OCI-M2 (cell line): ENCODE measurements at regions not wholly inside any gene's neighbourhood (a gene's known extent, or its start where the extent isn't known, plus 50 kb on each side); places are given as distances from the start of the nearest gene placed in this dataset.
"Not testable (repeated sequence)": the region's sequence is repeated elsewhere in the genome, so short reads cannot be mapped to it uniquely, and the experiment has no call there.

Experiments used
- DNase-seq: peaks from one replicate; lab custom pipeline; 2025; ENCODE audit not compliant: unreplicated experiment; lab: John Stamatoyannopoulos, UW

DNA sequence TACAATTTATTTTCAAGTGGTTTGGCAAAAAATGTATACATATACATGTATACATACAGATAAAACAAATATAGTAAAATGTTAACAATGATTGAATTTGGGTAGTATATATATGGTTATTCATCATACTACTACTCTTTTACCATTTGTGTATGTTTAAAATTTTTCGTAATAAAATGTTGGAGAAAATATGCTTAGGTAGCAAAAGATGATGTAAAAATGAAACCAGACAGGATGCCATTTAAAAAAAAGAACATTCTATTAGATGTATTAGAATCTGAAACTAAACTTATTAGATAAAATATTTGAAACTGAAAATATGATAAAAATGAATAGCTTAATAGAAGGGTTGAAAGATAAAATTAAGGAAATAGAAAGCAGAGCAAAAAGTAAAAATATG is 144.9 kb upstream of the FER start:
- DNase-seq = no peak

DNA sequence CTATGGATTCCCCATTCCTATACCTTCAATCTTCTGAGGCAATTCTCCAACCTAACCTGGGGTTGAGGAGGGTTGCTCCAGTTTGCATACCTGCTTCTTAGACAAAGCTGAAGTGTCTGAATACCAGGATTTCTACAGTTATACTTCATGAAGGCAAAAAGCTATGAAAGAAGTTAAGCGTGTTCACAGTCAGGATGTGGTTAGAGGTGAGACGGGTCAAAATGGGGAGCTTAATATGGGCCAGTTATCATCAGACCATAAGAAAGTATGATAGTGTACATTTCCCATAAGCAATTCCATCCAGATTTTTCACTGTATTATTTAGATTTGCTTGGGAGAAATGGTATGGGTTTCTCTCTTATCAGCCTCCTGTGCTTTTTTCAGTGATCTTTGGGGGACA is 156.9 kb upstream of the FER start:
- DNase-seq = no peak

DNA sequence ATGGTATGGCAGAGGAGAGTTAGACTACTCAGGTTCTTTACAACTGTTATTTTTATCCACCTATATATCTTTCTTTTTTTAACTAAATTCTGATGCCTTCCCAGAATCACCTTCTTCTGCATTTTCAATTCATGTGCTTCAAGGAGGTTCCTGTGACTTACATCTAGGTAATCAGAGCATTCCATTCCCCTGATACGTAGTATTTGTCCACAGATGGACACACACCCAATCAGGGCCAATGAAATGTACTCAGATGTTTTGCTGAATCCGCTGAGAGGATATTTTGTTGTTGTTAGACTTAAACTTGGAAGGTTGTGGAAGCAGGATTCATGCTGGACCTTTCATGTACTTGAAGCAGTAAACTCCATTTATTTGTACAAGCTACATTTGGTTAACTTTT is 159.4 kb upstream of the FER start:
- DNase-seq = no peak

DNA sequence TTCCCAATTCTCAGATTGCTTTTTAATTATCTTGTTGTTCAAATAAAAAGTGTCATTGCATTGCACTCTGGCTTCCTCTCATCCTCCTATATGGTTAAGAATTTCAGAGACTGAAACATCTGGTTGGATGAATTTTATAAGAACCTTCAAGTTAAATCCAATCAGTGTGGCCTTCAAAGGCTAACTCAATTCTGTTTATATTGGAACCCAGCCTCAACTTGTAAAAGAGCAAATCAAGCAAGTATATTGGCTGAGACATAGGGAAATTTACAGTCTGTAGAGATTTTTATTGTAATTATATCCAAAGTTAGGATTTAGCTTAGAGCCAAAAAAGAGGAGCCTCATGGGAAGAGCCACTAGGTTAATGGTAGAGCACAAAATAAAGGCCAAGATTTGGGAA is 159.9 kb upstream of the FER start:
- no peak for DNase-seq

DNA sequence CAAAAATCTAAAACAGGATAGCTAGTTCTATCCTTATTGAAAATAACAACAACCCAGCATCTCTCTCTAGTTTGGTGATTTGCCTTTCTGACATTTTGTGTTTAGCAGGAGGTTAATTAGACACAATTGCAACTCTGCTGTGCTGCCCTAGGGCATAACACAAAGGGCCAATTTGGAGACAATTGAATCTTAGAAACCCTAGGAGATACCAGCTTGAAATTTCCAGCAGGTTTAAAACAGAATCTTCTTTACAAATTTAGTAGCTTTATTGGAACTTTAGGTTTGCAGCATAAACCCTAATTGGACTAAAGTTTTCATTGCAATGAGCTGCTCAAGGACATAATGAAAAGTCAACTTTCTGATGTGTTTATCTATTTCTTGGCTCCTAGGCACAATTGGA is 166.7 kb upstream of the FER start:
- DNase-seq = no peak

DNA sequence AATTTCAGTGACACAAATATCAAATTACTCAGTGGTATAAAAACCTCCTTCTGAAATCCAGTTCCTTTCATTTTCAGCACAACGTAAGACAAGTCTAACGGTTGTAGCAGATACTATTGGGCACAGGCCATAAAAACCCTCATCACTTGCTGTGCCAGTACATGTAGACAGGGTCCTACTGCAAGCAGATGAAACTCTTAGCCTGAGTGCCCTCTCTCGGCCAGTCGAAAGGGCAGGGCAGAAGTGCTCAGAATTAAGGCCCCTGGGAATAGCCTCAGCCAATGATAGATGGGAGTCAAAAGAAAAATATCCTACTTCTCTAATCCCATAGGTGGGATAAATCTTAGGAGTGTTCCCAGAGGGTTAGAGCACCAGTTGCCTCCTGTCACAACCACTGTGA is 168.5 kb upstream of the FER start:
- DNase-seq = no peak

DNA sequence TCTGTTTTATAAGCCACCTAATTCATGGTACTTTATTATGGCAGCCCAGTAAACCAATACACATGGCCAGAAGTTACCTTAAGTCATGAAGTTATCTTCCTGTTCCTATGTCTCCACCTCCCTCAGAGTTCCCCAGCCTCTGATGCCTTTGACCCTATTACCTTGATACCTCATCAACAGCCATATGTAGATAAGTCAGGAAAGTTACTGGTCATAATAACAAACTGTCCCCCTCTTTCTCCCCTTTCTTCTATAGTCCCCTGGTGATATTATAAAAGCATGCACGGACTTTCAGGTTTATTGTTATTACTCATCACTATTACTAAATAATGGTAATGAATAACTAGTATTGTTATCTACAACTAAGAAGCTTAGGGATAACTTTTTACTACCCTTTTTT is 168.9 kb upstream of the FER start:
- no peak for DNase-seq

DNA sequence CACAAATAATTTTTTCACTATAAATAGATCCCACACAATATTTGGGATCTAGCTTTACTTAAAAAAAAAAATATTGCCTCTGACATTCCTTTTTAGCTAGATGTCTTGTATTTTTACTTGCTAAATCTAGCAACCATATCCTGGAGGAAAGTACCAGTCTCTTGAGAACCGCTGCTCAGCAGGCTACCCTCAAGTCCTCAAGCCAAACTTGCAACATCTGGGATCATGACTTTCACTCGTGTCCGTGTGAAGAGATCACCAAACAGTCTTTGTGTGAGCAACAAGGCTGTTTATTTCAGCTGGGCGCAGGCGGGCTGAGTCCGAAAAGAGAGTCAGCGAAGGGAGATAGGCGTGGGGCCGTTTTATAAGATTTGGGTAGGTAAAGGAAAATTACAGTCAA is 180.3 kb upstream of the FER start:
- DNase-seq = no peak

DNA sequence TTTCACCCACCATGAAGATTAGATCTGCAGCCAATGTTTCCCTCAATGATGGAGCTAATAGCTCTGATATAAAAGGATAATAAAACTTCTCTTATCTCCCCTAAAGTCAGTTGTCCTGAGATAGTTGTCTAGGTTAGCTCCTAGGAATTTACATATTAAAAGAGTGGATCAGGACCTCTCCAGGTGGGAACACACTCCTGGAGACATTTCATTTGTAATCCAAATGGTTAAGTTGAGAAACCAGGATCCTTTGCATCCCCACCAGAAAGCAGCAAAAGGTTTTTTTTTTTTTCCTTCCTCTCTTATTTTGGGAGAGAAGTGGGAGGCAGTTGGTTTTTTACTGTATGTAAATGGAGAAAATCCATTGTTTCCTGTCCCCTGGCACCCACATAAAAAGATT is 182.5 kb upstream of the FBXL17 start:
- DNase-seq = no peak

DNA sequence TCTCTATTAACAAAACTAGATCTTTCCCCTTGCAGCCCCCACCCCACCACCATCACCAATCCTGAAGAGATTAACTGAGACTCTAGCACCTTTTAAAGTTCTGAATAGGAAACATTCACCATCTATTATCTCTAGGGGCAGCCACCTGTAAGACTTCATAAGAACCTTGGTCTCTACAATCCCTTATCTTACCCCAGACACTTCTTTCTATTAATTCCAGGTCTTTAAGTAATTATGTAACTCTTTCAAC is 180.2 kb upstream of the FBXL17 start:
- no peak for DNase-seq

DNA sequence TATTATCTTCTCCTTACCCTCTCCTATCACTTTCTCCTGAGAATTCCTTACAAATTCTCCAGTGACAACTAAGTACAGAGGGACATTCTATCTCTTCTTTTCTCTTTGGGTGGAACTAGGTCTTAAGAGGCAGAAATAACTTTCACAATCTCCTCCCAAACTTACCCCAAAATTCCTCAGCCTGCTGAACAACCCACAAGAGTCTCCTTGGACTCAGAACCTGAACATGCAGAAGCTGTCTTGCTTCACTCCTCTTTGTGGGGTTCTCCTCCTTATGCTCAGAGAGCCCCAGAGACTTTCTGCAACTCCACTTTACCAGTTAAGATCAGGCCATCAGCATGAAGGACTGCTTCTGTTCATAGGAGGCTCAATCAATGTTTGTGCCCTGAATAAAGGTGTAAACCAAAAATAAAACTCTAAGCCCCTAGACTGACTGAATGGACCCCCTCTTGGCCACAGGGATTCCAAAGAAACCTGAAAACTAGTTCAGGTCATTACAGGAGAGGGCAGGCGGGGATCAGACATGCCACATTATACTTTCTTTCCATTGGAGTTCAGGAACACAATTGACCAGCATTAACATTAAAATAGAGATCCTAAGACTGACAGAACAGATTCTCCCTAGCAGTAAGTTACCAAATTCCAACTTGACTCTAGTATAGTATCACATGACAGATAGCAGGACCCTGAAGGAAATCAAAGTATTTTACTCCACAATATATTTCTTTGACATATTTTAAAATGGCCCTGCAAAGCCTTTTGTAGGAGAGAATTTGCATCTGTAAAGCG is 179.7 kb upstream of the FBXL17 start:
- no peak for DNase-seq

DNA sequence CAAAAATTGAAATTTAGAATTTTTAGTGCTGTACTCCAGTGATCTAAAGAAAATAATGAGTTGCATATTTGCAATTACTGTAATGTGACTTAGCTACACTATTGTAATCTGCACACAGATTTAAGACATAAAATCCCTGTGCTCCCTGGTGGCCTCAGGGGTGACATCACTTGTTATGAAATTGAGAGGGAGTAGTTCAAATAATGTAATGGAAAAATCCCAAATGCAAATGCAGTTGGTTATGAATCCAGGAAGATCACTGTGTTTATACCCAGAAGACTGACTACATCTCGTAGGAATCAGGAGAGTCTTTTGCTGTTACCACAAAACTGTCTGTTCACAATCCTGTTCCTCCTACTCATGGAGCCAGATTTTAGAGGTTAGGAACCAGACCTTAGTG is 178.7 kb upstream of the FBXL17 start:
- no peak for DNase-seq

DNA sequence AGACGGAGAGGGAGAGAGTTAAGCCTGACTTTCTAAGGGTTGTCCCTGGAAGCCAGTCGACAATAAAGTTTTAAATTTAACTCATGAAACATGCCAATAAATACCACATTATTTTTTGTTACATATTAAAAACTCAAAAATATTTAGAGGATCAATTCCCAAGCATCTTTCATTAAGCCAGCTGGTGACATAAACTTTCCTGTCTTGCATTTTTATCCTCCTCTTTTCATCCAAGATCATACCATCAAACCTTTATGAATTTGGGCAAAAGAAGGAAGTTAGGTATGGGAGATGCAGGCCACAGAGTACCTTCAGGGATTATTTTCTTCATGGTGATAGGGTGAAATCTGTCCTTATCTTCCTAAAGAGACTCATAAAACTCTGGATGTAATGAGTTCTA is 178.3 kb upstream of the FBXL17 start:
- DNase-seq = no peak

DNA sequence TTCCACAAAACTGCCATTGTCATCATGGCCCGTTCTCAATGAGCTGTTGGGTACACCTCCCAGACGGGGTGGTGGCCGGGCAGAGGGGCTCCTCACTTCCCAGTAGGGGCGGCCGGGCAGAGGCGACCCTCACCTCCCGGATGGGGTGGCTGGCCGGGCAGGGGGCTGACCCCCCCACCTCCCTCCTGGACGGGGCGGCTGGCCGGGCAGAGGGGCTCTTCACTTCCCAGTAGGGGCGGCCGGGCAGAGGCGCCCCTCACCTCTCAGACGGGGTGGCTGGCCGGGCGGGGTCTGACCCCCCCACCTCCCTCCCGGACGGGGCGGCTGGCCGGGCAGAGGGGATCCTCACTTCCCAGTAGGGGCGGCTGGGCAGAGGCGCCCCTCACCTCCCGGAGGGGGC is 176.9 kb upstream of the FBXL17 start:
- DNase-seq = not testable (repeated sequence)

DNA sequence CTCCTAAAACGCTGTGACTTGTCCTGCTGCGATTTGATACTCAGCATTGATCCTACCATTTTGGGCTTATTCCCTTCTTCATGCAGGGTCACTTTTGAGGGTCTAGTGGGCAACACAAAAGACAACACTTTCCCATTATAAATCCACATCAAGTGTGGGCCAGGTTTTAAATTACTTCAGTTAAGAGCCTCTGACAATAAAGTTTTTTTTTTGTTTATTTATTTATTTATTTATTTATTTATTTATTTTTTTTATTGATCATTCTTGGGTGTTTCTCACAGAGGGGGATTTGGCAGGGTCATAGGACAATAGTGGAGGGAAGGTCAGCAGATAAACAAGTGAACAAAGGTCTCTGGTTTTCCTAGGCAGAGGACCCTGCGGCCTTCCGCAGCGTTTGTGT is 176.2 kb upstream of the FBXL17 start:
- DNase-seq = not testable (repeated sequence)

DNA sequence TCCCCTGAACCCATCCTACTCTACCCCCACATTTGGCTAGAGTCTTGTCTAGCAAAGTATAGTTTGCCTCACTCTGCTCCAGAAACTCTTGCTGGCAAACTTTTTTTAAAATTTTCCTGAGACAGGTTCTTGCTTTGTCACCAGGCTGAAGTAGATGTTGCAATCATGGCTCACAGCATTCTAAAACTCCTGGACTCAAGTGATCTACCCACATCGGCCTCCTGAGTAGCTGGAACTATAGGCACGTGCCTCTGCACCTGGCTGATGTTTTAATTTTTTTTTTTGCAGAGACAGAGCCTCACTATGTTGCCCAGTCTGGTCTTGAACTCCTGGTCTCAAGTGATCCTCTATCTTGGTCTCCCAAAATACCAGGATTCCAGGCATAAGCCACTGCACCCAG is 175.8 kb upstream of the FBXL17 start:
- DNase-seq = no peak

DNA sequence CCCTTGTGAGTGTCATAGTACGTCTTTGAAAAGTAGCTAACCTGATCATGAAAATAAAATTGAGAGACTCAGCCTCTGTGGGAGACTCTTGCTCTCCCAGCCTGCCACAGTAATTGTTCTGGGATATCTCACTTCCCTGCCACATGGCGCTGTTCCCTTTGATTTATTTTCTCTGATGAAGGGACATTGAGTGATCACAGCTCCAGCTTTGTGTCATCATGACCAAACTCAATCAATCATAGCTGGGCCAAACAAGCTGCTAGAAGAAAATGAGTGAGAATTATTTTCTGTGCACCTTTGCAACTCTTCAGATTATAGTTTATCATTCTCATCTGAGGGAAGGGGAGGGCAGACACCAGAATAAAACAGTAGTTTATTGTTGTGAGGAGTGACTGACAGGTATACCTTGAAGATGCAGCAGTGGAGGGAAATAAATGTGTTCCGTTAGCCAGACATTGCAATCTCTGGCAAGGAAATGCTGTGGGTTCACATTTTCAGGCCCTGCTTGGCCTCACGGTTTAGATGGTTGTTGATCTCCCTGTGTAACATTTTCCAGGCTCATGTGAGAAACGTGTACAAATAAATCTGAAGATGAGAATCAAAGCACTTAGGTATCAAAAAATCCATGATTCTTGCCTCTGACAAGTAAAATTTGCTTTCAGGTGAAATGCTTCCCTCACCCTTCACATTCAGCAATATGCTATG is 174.7 kb upstream of the FBXL17 start:
- no peak for DNase-seq

DNA sequence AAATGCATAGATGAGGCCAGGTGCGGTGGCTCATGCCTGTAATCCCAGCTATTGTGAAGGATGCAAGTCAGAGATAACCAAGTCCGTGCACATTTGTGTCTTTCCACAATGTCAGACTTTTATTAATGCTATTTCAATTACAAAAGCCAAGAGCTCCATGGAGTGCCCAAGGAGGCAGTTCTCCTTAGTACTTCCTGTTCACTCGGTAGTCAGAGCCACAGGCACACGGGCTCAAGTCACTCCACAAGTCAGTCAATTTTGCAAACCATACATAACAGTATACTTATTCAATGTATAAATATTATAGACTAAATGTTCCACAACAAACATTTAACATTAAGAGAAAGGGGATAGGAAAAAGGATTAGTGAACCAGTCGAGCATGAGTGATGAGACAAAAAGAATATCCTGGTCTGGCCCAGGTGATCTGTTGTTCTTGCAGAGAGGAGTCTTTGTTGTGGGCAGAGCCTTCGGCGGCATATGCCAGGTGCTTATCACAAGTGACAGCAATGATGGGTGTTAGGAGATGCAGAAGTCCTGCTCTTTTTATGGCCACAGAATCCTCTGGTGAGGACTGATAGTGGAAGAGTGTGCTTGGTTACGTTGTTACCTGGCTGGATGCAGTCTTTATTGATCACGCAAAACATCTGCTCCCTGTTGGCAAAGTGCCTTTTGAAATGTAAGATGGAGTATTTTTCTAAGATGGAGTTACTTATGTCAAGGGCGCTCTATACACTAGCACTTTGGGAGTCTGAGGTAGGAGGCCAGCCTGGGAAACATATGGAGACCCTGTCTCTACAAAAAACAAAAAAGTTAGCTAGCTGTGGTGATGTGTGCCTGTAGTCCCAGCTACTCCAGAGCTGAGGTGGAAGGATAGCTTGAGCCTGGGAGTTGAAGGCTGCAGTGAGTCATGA is 167.0 kb upstream of the FBXL17 start:
- no peak for DNase-seq

DNA sequence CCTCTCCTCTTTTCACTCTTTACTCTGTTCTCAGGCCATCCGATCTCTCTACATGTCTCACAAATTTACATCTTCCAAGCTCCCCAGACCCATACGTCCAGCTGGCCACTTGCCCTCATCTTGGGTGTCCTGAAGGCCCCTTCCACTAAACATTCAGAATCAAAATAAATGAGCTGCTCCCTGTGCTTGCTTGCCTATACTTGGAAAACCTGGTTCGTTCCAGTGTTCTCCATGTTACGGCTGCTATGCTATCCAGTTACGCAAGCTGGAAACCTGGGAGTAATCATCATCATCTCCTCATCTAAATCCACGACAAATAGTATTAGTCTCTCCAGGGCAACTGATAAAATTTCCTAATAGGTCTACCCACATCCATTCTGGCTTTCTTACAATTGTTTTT is 165.0 kb upstream of the FBXL17 start:
- DNase-seq = no peak

DNA sequence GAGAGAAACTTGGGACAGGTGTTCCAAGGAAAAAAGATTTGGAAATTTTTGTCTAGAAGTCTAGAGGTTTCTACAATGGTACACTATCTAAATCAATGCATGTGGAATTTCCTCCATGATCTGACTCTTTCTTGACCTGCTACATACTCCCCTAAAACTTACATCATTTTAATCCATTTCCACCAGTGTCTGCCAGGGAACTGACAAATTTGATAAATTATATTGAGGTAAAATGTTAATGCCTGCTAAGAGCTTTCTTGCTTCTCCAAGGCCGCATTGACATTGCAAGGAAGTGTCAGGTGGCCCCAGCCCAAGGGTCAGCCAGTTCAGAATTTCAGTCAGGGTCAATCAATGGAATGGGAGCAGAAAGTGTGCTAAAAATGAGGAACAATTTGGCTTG is 163.4 kb upstream of the FBXL17 start:
- DNase-seq = no peak

DNA sequence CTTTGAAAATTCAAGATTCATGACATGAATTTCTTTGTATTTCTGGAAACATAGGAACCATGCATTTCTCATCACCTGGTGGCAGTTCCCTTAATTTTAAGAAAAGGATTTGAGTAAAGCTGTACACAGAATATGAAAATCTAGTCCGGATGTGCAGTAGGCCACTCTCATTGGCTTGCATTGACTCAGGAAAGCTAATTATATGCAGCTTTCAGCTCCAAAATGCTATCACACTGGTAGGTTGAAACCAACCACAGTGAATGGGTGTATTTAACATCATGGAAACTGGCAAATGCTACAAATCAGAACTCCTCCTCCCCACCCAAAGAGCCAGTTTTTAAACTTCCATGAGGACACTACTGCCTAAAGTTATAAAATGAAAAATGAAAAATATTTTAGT is 161.6 kb upstream of the FBXL17 start:
- no peak for DNase-seq

DNA sequence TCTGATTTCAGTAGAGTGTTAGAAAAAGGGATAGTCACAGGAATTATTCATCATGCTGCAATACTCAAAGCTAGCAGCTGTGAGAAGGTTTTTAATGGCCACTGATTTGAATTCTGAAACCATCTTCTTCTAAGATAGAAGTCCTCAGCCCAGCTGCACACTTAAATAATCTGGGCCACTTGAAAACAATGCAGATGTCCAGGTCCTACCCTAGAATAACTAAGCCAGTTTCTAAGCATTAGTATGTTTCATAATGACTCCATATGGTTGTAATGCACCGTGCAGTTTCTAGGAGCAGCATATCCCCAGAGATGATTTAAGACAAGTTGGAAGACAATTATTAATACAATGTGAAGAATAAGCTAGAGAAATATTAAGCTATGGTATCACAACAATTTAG is 159.9 kb upstream of the FBXL17 start:
- DNase-seq = no peak
